ENCODE measurements at regions not wholly inside any gene's neighbourhood (a gene's known extent, or its start where the extent isn't known, plus 50 kb on each side); places are given as distances from the start of the nearest gene placed in this dataset.

DNA sequence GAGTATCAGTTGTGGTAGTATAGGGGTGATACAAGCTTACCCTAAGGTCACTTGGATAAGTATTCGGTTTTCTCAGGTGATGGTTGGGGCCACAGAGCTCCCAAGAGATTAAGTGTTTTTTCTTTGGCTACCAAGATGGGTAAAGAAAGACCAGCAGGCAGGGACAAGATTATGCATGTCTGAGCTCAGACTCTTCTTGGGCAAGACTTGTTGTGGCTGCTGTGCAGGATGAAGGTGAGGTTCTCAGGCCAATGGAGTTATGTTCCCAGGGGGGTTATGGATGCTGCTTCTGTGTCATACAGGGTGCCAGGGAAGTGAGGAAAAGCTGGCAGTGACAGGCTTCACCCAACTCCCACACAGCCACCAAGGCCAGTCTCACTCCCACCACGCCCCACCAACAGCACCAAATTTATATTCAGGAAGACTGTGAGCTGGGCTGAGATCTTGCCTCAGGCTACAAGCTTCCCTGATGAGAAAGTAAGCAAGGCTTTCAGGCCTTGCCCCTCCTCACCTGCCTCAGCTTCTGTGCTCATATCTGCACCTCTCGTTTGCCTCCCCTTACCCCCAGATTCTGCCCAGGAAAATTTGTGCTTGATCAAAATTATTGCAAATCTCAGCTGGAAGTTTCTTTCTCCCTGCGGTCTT is 511.8 kb upstream of the SLITRK1 start:
- no peak for DNase-seq

DNA sequence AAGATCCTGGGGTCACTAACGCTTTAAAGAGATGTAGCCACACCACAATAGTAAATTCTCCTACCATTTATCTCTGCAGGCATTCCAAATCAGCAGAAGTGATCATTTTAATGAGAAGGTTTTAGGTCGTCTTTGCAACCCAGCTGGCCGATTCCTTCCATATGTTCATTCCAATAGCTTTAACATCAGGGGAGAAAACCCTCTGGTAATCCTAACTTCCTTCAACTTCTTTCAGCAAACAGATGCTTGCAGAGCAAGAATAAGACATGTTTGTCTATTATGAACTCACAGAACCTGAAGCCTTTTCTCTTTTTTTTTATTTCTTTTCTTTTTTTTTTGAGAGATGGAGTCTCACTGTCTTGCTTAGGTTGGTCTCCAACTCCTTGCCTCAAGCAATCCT is 498.6 kb upstream of the SLITRK1 start:
- no peak for DNase-seq

DNA sequence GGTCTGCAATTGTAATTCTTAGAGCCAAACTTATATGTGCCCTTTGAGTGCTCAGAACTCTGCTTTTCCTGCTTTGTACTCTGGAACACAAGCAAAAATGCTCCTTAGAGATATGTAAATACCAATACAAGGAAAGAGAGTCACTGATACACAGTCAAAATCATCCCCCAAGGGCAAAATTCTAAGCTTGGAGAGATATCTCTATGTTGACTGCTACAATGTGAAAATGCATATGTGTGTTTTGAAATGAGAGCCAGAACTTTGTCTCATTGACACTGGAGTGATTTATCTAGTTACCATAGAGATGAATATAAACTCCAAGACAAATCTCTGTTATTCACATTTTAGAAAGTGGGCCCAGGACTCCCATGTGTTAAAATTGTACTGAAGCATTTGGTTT is 494.8 kb upstream of the SLITRK1 start:
- no peak for DNase-seq

DNA sequence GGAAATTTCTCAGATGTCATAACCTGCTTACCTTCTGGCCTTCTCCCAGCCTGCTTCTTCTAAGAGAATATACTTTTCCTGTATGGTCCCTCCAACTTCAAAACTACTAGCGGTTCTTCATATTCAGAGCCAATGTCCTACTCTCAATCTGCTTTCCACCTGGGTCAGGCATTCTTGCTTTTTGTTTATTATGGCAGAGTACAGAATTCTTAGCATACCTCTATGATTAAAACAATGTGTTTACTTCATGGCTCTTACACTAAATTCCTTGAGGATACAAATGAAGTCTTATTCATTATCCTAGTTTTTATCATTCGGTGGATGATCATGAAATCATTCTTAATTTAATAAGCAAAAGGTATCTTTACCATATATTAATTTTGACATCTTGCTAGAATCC is 484.2 kb upstream of the SLITRK1 start:
- DNase-seq = no peak

DNA sequence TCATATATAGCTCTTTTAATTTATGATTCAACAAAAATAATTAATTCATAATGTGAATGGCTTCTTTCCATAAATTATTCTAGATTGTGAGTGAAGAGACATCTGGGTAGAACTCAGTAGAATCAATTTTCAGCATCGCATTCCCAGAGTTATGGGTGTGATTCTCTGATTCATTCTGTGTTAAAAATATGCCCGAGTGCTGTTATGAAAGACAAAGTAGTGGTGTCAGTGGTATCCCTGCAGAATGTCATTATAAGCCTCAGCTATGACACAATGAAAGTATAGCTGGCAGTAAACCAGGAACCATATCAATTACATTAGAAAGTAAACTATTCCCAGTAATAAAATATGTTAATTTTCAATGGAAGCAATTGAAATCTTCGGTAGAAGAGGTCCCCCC is 480.5 kb upstream of the SLITRK1 start:
- DNase-seq = no peak

DNA sequence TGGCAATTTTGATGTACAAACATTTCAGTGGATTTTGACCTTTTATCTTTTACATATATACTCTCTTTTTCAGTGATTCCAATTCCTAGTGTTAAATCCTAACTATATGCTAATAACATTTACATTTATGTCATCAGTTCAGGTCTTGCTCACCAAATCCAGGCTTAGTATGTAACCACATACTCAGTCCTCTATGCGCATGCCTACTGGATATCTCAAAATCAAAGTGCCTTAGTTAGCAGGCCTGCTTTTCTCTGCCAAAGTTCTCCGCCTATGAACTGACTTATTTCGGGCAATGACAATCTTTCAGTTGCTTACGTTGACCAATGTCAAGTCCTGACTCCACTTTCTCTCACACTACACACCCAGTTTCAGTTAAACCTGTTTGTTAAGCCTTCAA is 478.5 kb upstream of the SLITRK1 start:
- no peak for DNase-seq

DNA sequence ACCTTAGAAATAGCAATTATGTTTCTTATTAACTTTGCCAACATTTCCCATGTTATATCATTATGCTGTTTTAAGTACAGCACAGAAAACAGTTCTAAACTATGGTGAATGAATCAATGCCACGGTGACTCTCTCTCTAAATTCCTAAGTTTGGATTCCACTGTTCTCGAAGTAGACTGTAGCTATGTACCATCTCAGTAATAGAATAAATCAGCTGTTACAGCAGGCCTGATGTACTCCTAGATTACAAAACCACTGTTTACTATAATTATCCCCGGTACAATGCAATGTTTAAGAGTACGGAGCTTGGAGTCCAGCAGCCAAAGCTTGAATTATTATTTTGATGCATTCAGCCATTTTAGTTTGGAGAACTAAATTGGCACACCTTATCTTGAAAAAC is 476.3 kb upstream of the SLITRK1 start:
- DNase-seq = no peak

DNA sequence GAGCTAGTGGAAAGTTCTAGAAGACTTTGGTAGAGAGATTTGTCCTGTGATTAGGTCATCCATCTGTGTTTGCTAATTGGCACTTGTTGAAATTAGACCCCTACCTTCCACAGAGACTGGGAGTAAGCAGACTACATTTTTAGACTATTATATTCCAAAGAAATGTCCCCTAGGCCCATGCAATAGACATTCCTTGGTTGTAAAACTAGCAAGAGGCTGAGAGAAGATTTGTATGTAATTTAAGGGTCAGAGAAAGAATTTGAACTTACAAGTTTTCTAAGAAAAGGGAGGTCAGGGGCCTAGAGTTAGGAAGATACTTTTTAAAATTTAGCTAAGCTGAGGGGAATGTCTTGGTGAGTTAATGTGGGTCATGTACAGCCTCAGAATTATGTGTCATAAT is 470.7 kb upstream of the SLITRK1 start:
- DNase-seq = no peak

DNA sequence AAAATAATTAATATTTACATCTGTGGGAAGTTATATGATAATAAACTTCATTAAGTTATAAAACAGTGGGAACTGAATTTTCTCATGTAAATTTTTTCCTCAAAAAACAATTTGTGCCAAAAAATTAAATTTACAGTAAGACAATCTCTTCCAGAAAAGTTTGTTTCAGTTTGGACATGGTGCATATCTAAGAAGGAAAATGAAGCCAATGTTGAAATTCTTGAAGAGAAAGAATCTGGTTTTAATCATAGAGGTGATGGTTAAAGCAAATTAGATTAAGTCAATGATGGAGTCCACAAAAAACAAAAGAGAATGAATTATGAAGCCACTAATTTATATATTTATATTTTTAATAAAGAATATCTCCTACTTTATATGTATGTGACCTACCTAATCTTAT is 457.2 kb upstream of the SLITRK1 start:
- no peak for DNase-seq

DNA sequence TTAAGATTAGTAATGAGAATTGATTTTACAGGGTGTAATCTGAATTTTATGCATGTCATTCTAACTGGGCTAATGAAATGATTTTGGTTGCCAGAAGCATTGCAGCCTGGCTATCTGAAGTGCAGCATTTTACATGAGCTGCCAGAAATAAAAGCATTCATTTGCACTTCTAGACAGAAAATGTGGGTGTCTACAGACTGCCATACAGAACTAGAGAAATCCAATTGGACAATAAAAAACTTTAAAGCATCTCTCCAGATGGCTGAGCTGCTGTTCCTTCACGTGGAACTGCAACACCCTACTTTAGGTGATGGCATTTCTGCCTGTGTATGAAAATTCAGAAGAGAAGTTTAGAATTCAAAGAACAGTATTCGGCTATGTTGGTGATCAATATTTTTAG is 450.1 kb upstream of the SLITRK1 start:
- no peak for DNase-seq

DNA sequence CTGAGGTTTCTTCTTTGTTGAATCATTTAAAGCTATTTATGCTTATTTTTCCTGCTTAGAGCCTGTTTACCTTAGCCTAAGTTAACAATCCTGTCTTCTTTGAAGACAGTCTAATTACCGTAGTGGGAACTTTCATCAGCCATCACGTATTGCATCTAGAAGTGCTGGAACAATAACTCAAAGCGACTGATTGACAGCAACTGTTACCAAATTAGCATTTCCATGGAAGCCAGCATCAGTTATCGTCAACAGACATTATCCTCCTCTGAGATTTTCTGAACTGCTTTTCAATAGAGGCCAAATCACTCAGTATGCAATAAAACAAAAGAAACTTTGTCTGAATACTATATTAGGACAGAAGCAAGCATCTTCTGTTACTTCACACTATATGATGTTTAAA is 433.3 kb upstream of the SLITRK1 start:
- no peak for DNase-seq

DNA sequence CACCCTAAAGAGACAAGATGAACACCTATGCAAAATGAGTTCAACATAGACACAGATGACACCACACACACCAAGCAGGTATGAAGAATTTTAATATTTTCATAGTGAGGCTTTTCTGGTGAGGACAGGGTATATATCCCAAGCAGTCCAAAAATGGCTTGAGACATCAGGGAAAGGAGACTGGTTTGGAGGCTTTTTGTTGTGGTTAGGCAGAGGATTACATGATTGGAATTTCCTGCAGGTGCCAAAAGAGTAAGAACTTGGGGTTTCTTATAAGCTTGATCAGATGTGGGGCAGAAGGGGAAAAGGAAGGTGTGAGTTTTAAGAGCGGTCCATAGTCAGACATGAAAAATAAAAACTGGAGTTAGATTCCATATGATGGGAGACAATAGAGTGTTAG is 420.8 kb upstream of the SLITRK1 start:
- DNase-seq = no peak

DNA sequence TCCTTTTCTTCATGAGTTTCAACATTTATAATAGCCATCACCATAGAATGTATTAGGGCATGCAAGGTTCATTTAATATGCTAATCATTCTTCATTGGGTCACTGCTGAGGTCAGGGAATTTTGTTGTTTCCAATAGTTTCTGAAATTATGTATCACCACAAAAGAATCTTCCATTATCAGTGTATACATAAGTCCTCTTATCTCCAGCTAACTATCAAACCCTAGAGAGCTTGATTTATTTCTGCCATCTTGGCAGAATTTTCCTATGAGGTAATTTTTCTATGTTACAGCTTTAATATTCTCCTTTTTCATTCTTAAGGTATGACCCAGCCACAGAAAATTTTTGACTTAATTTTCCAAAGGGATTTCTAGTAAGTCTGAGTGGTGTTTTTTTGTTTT is 415.0 kb upstream of the SLITRK1 start:
- no peak for DNase-seq

DNA sequence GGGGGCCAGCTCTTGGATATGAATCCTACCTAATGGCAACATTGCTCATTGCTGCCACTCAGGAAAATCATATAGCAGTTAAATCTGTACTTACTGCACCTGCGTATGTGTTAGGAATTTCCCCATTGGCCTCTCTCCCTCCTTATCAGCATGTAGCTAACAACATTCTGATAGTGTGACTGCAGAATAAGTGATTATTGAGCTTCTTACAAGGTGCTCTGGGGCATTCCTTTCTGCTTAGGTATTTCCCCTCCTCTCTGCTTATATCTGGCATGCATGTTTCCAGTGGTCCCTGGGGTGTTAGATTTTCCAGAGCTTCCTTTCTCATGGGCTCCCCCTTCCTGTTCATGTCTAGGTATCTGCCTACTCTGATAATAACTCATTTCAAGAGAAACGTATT is 414.1 kb upstream of the SLITRK1 start:
- DNase-seq = no peak

DNA sequence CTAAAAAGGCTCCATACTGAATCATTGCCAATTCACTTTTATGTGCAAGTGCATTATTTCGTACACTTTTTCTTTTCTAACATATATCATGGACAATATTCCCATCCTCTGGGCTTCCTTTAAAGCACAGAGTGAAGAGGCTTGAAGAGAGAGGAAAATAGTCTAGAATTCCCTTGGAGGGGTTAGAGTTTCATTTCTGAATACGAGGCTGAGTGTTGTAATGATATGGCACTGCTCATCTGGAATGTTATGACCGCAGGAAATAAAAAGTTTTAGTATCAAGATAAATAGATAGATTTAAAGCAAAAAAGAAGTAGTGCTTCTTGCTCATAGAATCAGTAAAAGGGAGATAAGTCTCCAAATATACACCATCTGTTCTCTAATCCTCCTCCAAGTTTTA is 412.3 kb upstream of the SLITRK1 start:
- no peak for DNase-seq

DNA sequence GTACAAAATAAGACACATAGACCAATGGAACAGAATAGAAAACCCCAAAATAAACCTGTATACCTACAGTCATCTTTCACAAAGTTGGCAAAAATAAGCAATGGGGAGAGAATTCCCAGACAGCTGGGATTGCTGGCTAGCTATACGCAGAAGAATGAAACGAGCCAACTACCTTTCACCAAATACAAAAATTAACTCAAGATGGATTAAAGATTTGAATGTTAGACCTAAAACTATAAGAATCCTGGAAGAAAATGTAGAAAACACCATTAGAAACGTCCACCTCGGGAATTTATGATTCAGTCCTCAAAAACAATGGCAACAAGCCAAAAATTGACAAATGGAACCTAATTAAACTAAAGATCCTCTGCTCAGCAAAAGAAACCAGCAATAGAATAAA is 408.1 kb upstream of the SLITRK1 start:
- DNase-seq = no peak

DNA sequence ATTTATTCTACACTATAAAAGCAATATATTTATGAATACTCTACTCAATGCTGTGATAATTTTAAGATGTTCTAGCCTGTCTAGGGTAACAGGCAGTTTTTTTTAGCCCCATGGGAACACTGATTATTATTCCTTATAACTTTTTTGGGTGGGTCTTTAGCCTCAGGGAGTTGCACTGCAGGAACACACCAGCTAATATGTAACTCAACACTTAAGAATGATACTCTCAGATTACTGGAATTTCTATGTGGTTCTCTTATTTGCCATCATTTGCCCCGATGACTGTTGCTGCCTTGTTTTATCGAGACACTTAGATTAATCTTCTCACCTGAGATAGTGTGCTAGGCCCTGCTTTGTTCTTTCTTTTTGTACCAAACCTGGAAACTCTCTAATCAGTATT is 396.9 kb upstream of the SLITRK1 start:
- DNase-seq = no peak

DNA sequence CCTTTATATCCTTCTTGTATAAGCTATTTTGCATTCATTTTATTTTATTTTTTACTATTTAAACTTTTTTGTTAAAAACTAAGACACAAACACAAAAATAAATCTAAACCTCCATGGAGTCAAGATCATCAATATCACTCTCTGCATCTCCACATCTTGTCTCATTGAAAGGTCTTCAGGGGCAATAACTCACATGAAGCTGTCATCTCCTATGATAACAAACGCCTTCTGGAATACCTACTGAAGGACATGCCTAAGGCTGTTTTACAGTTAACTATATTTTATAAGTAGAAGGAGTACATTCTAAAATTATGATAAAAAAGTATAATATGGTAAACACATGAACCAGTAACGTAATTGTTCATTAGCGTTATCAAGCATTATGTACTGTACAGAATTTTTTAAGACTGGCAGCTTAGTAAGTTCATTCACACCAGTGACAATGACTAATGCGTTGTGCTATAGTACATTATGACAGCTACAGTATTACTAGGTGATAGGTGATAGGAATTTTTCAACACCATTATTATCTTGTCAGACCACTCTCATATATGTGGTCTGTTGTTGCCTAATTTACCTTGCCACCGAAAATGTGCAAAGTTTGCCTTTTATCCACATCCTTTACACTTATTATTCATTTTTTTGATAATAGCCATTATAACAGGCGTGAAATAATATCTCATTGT is 390.7 kb upstream of the SLITRK1 start:
- no peak for DNase-seq

DNA sequence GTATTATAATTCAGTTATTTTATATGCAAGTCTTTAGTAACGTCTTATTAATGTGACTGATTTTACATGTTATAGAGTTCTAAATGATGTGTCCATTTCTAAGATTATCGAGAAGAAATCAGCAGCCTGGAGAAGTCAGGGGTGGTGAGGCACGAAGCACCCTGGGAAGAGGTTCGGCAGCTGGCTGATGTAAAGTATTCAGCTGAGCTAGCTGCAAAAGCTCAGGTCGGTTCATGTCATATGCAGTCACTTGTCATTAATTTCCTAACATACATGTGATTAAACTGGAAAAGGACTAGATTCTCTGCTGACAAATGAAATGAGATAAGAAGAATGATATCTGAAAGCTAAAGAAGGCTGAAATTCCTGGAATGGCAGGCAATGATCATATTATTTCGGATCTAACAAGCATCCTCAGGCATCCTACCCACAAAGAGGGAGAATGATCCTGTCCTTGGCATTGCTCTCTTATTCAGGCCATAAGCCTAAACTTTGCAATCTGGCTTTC is 383.0 kb upstream of the SLITRK1 start:
- no peak for DNase-seq

DNA sequence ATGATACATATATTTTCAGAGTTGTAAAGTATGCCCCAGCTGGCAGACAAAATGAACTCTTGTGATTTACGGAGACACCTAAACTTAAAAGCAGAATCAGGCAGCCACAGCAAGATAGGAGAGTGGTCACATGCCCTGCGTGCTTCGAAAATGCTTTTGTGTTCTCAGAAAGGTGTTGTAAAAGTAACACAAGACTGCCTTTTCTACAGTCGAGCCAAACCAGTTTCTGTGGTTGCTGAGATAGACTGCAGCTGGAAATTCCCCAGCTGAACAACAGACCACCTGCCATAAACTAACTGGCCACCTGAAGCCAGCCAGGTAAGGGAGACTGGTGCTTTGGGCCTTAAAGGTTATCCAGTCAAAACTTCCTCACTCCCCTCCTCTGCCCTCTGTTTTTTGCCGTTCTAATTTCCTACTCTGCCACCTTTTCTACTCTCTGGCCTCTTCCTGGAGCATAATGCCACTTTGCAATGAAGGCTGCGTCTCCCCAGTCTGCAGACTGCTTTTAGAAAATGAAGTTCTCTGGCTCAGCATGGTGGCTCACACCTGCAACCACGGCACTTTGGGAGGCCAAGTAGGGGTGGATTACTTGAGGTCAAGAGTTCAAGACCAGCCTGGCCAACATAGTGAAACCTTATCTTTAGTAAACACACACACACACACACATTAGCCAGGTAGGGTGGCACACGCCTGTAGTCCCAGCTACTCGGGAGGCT is 381.2 kb upstream of the SLITRK1 start:
- DNase-seq = no peak

DNA sequence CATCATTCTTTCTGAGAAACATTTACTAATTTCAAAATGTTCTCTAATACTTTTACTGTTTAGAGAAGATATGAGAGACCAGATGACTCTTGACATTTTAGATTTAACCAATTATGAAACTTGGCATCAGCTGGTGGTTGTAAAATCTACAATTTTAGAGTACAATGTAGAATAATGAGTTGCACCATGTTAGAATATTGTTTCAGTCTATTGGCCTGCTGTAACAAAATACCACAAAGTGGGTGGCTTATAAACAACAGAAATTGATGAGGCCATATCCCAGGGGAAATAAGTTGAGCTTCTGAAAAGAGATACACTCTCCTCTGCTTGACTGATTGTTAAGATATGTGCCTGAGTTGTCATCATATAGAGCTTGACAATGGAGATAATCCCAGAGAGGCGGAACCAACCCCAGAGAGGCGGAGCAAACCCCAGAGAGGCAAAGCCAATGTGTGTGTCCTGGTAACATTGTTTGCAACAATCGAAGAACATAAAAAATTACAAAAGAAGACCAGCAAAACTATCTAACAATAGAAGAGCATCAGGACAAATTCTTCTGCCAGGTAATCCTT is 373.0 kb upstream of the SLITRK1 start:
- DNase-seq = no peak

DNA sequence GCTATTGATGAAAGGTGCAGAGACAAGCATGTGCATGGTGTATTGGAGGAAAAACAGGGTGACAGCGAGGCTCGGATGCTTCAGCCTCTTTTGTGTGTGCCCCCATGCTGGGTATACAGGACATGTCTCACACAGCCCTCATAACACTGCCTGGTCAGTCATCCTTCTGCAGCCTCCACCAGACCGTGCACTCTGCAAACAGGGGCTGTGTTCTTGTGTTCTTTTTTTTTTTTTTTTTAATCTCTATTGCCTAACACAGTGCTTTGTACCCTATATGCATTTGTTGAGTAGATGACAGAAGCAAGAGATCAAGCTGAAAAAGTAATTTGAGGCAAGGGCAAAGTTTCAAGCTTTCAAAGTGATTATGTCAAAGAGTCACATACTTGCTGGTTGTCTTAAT is 367.2 kb upstream of the SLITRK1 start:
- DNase-seq = no peak

DNA sequence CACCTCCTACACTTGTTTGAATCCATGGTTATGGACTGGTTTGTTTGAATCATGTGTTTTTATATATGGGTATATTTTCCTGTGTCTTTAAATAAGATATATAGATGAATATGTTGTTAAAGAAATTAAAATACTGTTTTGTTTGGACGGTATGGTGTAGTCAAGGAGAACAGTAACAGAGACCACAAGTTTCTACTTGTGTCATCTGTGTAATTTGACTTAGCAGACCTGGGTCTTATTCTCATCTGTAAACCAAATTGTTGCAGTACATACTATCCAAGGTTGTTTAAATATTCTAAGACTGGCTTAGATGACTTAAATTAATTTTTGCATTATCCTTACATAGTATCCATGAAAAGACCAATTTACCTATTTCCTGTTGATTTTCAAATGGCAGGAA is 361.1 kb upstream of the SLITRK1 start:
- no peak for DNase-seq

DNA sequence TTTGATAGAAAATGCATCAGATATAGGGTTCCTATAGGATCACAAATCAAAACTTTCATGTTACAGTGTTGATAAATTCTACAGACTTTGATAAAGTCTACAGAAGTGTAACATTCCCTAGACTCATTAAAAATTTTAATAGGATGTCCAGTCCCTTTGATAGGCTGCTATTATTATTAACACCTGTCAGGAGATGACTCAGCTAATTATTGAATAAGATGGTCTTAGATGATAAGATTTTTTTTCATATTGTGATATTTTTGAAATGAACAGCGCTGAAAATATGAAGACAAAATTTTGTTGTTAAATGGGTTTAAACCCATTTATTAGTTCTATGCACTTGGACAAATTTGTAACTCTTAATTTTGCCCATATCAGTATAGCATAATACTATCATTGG is 356.8 kb upstream of the SLITRK1 start:
- DNase-seq = no peak
